HUES6 (cell line): ENCODE measurements at regions not wholly inside any gene's neighbourhood (a gene's known extent, or its start where the extent isn't known, plus 50 kb on each side); places are given as distances from the start of the nearest gene placed in this dataset.

ENCODE experiments used
- H3K27ac ChIP-seq: 2 replicates; pipeline ENCODE4 v1.7.0; 2013; ENCODE audit warnings: low read depth, mild to moderate bottlenecking, low read length, inconsistent platforms
- H3K27me3 ChIP-seq: 2 replicates; pipeline ENCODE4 v1.6.1; 2013; ENCODE audit warnings: low read length; ENCODE audit not compliant: control insufficient read depth, insufficient read depth
- H3K36me3 ChIP-seq: 2 replicates; pipeline ENCODE4 v1.6.1; 2013; ENCODE audit warnings: low read length; ENCODE audit not compliant: control insufficient read depth, insufficient read depth
- H3K4me1 ChIP-seq: 2 replicates; pipeline ENCODE4 v1.6.1; 2013; ENCODE audit warnings: low read length; ENCODE audit not compliant: control insufficient read depth, insufficient read depth
- H3K4me3 ChIP-seq: 2 replicates; pipeline ENCODE4 v1.5.1; 2013; ENCODE audit warnings: low read depth, low read length
- H3K9ac ChIP-seq: one replicate; pipeline ENCODE4 v1.6.1; 2013; ENCODE audit warnings: mild to moderate bottlenecking, low read length
- H3K9me3 ChIP-seq: 2 replicates; pipeline ENCODE4 v1.6.1; 2013; ENCODE audit warnings: low read depth, low read length; ENCODE audit not compliant: control insufficient read depth, insufficient read depth

DNA sequence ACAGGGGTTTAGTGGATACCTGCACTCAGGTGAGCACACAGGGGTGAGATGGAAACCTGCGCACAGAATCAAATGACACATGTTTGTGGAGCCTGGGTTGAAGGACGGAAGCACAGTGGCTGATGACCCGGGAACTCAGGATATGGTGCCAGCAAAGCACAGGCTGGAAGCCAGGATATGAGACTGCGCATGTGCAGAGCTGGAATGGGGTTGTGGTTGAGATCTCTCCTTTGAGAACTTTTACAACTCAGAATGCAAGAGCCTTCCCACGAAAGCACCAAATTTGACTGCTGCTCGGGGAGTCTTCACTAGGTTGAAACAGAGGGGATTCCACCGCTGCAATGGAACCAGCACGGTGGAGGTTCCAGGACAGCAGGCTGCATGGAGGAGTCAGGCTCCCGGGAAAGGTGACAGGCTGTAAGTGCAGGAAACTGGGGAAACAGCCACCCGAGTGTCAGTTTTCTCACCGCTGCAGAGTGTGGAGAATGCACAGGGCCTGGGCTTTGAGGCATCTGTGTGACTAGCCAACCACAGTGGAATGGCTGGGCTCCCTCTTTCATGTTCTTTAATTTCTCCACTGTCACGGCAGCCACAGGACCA lies 133.4 kb upstream of the TCERG1L start:
- H3K9me3 ChIP-seq = no peaks in the 10 kb centered on the region

GRCh38 chr10:131445623-131446022 lies 134.1 kb upstream of the TCERG1L start:
- Histone ChIP-seq H3K36me3 (no peaks in the 10 kb centered on the region), H3K27me3 (0 out of 2 replicates have a peak, but pooled peaks cover 2% of the 10 kb centered on the region), H3K4me1 (no peaks in the 10 kb centered on the region), H3K9me3 (no peaks in the 10 kb centered on the region), H3K9ac (no peak overlapping the region), H3K4me3 (no peak overlapping the region), H3K27ac (no peak overlapping the region)

More for the DNA sequence above, 133.4 kb upstream of the TCERG1L start:
- Histone ChIP-seq H3K36me3 (no peaks in the 10 kb centered on the region), H3K4me1 (no peaks in the 10 kb centered on the region), H3K4me3 (no peak overlapping the region), H3K27me3 (0 out of 2 replicates have a peak, but pooled peaks cover 2% of the 10 kb centered on the region), H3K9ac (no peak overlapping the region), H3K27ac (no peak overlapping the region)

GRCh38 chr10:131446171-131446570 lies 134.7 kb upstream of the TCERG1L start:
- Histone ChIP-seq H3K27ac (no peak overlapping the region), H3K27me3 (0 out of 2 replicates have a peak, but pooled peaks cover 2% of the 10 kb centered on the region), H3K9me3 (no peaks in the 10 kb centered on the region), H3K36me3 (no peaks in the 10 kb centered on the region), H3K4me3 (no peak overlapping the region), H3K4me1 (no peaks in the 10 kb centered on the region), H3K9ac (no peak overlapping the region)

DNA sequence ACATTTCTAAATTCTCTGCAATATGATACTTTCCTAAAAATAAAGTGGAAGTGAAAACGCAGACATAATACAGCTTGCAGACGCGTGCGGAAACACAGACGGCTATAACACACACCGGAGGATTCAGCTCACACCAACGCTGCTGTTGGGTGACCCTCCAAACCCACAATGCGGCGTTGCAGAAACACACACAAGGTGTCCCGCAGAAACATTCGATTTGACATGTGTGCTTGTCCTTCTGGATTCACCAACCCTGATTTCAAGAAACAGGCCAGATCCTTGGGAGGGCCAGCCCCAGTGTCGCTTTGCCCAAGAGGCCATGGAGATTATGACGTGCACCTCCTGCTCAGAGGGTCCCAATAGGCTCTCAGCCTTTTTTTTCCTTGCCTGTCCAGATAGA lies 136.7 kb upstream of the TCERG1L start:
- Histone ChIP-seq H3K9ac (no peak overlapping the region), H3K27ac (no peak overlapping the region), H3K9me3 (no peaks in the 10 kb centered on the region), H3K36me3 (no peaks in the 10 kb centered on the region), H3K4me1 (peaks cover 4% of the 10 kb centered on the region), H3K4me3 (no peak overlapping the region), H3K27me3 (peaks cover 10% of the 10 kb centered on the region)

- Histone ChIP-seq H3K27ac (no peak overlapping the region), H3K36me3 (no peaks in the 10 kb centered on the region), H3K4me3 (no peak overlapping the region), H3K27me3 (peaks cover 10% of the 10 kb centered on the region), H3K4me1 (peaks cover 11% of the 10 kb centered on the region), H3K9ac (no peak overlapping the region), H3K9me3 (no peaks in the 10 kb centered on the region)
Measured at GRCh38 chr10:131448883-131449282, 137.4 kb upstream of the TCERG1L start.

- H3K4me3 ChIP-seq = no peak overlapping the region
- no peaks in the 10 kb centered on the region for H3K36me3 ChIP-seq
- H3K27ac ChIP-seq = no peak overlapping the region
- peaks cover 10% of the 10 kb centered on the region for H3K27me3 ChIP-seq
- H3K9me3 ChIP-seq = no peaks in the 10 kb centered on the region
- H3K9ac ChIP-seq = no peak overlapping the region
- peaks cover 12% of the 10 kb centered on the region for H3K4me1 ChIP-seq
Measured at GRCh38 chr10:131450216-131450765, 138.8 kb upstream of the TCERG1L start.

DNA sequence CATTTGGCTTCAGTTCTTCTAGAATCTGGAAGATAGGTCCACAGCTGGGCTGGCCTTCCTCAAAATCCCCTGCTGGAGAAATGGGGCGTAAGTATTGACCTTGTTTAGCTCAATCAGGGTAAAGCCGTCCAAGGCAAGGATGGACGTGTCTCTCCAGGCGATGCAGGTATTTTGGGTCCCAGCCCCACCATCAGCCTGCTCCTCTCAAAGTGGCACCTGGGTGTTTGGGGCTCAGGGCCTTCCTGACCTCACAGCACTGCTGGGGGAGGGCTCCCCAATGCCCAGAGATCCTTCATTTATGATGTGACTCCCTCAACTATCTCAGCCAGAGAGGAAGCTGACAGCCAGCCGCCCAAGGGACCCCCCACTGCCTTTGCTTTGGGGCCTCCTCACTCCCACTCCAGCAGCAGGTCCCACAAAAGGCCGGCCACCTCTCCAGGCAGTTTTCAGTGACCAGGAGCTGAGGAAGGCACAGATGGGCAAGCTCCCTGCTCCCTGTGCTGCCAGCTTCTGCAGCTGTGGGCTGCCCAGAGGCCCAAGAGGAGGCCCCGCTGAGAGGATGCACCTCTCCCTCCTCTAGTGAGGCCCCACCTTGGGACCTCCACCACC lies 140.0 kb upstream of the TCERG1L start:
- Histone ChIP-seq H3K36me3 (no peaks in the 10 kb centered on the region), H3K9ac (no peak overlapping the region), H3K4me3 (no peak overlapping the region), H3K27me3 (peaks cover 10% of the 10 kb centered on the region), H3K9me3 (no peaks in the 10 kb centered on the region), H3K4me1 (peaks cover 12% of the 10 kb centered on the region), H3K27ac (no peak overlapping the region)

- Histone ChIP-seq H3K9ac (no peak overlapping the region), H3K27ac (no peak overlapping the region), H3K9me3 (no peaks in the 10 kb centered on the region), H3K4me3 (peak overlapping the region; percentile 61), H3K36me3 (no peaks in the 10 kb centered on the region), H3K4me1 (peaks cover 12% of the 10 kb centered on the region), H3K27me3 (peaks cover 10% of the 10 kb centered on the region)
Measured at GRCh38 chr10:131452926-131453720, 141.6 kb upstream of the TCERG1L start.

DNA sequence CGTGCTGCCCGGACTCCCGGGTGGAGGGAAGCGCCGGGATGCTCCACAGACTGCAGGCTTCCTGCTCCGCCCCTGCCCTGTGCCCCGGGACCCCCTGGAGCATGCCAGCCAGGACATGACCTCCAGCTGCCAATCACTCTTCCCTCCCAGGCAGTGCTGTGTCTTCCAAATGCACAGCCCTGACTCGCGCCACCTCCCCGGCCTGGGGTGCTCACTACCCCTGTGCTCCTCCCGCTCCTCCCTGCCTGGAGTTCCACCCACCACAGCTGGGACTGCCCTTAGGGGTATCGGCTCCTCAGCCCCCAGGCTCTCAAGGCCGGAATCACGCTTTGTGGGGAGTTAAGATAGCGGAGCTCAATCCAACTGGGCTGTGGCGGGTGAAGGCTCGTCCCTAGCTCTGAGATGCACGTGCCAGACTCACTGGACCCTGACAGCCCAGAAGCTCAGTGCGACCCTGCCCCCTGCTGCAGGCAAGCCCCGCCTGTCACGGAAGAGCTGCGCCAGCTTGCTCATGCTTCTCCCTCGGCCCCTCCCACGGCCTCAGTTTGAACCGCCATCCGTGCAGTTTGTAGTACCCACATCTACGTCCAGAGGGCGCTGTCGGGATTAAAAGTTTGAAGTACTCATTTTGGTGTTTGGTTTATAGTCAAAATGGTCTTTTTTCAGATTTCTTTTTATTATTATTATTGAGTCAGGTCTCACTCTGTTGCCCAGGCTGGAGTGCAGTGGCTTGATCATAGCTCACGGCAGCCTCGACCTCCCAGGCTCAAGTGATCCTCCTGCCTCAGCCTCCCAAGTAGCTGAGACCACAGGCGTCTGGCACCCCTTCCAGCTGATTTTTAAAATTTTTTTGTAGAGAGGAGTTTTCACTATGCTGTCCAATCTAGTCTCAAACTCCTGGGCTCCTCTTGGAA lies 142.5 kb upstream of the TCERG1L start:
- Histone ChIP-seq H3K4me1 (peaks cover 12% of the 10 kb centered on the region), H3K27me3 (peaks cover 10% of the 10 kb centered on the region), H3K9ac (peak overlapping the region; percentile 7), H3K27ac (no peak overlapping the region), H3K36me3 (no peaks in the 10 kb centered on the region), H3K4me3 (peak overlapping the region; percentile 61), H3K9me3 (no peaks in the 10 kb centered on the region)

DNA sequence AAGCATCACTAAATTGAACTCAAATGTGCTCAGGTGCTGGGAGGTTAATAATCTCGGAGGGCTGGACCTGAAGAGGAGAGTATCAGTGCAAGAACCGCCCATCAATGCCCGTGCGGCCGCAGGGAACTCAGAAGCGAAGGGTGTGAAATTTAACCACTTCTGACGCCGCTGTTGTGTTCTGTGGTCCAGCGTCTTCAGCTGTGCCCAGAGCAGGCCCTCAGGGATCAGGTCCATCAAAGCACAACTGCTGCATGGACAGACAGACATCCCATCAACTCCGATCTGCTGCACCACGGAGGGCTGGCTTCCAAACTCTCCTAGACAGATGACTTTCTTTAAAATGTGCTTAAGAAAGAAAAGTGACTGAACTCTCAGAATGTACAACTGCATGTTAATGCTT lies 144.9 kb upstream of the TCERG1L start:
- H3K4me1 ChIP-seq = peaks cover 12% of the 10 kb centered on the region

More for the DNA sequence above, 144.9 kb upstream of the TCERG1L start:
- no peaks in the 10 kb centered on the region for H3K36me3 ChIP-seq
- no peak overlapping the region for H3K4me3 ChIP-seq
- no peaks in the 10 kb centered on the region for H3K9me3 ChIP-seq
- H3K9ac ChIP-seq = no peak overlapping the region
- peaks cover 10% of the 10 kb centered on the region for H3K27me3 ChIP-seq
- H3K27ac ChIP-seq = no peak overlapping the region
